ENCODE measurements at regions not wholly inside any gene's neighbourhood (a gene's known extent, or its start where the extent isn't known, plus 50 kb on each side); places are given as distances from the start of the nearest gene placed in this dataset.

- TF ChIP-seq YY1 (IDR thresholded peaks at IDR 0.05; ENCODE audit: low read depth) (no peak), JUND (IDR thresholded peaks at IDR 0.05) (no peak), REST (IDR thresholded peaks at IDR 0.05; ENCODE audit: low read depth, low read length) (no peak), POLR2AphosphoS5 (IDR thresholded peaks at IDR 0.05; ENCODE audit: low read depth, low read length) (no peak), CTCF (IDR thresholded peaks at IDR 0.05) (no peak)
Measured at GRCh38 chr15:93848490-93848889, 382.9 kb upstream of the MCTP2 start.

Measured in SK-N-SH (cell line).